HG03439 (cell line): ENCODE measurements at regions not wholly inside any gene's neighbourhood (a gene's known extent, or its start where the extent isn't known, plus 50 kb on each side); places are given as distances from the start of the nearest gene placed in this dataset.

Experiments
- ATAC-seq: cut with Tn5 transposase; IDR thresholded peaks from one replicate; pipeline ENCODE4 v1.9.1; 2021; ENCODE audit warnings: mild to moderate bottlenecking, moderate library complexity; ENCODE audit not compliant: unreplicated experiment

DNA sequence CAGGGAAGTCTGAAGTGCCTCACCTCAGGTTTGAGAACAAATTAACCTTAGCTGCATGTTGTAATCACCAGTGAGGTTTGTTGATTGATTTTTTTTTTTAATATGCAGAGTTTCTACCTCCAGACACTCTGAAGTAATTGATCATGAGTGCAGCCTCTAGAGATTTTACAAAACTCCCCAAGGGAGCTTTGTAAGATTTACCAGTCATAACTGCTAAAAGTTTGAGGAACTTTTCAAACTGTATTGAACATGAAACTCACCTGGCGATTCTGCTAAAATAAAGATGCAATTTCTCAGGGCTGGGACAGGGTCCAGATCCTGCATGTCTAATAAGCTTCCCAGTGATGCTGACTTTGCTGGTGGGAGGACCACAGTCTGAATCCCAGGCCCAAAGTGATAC, 339.6 kb upstream of the DCC start:
- ATAC-seq, result no peak

DNA sequence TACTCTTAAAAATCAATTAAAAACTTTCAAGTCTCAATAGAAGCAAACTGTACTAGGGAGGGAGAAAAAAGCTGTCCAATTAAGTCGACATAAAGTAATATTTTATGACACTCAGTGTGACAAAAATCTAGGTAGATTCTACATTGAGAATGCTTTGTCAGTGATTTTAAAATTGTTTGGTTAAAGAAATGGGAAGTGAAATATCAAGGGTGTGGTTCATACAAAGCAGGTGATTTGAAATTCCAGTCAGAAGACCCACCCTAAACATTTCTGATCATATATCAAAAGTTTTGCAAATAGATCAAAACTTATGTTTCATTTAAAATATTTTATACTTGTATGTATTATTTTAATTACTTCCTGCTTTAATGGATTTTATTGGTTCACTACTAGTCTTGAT, 338.9 kb upstream of the DCC start:
- ATAC-seq, result no peak

DNA sequence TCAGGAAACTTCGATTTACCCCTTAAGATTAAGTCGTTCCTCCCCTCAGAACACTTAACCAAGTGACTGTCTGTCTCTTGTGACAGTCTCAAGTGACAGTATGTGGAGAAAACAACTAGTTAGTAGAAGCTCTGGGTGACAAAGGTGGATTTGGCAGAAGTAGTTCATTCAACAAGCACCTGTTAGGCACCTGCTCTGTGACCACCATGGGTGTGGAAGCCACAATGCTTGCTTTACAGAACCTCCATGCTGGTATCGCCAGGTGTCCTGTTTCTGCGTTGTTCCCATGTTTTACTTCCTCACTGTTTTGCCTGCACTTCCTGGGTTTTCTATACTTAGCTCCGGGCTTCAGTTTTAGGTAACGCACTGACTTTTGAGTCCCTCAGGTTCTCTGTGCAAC, 337.4 kb upstream of the DCC start:
- no peak for ATAC-seq

DNA sequence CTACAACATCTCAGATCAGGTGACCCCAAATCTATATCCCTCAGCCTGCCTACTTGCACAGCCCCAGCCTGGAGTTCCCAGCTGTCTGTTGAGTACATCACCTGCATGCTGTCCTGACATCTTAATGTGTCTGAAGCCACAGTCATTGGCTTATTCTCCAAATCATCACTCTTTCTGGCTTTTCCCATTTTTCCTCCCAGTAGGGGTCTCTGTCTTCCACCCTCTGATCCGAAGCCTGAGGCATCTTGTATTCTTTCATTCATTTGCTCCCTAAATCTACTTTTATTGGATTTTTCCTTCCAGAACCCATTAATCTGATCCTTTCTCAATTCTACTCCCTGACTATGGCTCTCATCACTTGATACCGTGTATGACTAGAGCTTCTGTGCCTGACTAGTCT, 332.9 kb upstream of the DCC start:
- no peak for ATAC-seq

DNA sequence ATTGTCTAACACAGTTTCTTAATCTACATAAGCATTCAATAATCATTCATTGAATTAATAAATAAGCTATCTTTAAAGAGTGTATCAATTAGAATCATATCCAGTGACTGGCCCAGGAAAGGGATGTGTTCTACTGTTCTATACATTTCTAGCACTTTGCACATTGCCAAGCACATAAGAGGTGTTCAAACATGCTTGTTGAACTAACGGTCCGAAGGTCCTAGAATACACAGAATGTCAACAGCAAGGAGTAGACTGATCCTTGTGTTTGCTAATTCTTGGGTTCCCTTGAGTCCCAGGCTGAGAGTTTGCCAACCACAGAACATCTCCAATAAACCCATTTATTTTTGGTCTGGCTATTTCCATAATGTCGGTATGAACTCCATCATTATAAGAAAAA, 331.7 kb upstream of the DCC start:
- no peak for ATAC-seq

DNA sequence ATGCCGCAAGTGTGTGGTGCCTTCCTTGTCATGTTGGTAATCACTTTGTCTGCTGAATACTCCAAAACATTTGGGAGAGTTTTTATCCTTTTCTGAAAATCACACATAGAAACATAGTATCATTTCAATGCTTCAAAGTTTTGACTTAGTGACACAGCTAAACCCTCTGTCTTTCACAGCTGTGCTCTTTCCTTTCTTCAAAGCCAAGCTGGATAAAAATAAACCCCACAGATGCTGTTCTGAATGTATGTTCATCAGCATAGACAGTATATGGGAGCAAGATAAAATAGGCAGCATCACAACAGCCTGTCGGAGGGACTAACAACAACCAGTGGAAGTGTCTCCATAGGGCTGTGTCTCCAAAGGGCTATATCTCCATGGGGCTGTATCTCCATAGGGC, 331.3 kb upstream of the DCC start:
- no peak for ATAC-seq

DNA sequence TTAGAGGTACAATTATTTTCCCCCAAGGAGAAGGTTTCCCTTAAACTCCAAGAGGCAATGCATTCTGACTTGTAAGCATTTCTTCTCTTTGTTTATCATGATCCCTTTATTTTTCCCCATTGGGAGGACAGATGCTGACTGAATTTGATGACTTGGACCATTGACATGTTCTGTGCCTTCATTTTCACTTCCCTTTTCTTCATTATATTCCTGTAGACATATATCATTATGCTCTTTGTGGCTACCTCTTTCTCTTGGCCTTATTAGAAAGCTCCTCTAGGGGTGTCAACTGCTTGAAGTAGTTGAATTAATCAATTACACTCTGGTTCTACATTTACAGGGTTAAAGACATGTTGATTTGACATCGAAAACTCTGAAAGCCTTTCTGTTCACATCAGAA, 330.0 kb upstream of the DCC start:
- ATAC-seq, result no peak

DNA sequence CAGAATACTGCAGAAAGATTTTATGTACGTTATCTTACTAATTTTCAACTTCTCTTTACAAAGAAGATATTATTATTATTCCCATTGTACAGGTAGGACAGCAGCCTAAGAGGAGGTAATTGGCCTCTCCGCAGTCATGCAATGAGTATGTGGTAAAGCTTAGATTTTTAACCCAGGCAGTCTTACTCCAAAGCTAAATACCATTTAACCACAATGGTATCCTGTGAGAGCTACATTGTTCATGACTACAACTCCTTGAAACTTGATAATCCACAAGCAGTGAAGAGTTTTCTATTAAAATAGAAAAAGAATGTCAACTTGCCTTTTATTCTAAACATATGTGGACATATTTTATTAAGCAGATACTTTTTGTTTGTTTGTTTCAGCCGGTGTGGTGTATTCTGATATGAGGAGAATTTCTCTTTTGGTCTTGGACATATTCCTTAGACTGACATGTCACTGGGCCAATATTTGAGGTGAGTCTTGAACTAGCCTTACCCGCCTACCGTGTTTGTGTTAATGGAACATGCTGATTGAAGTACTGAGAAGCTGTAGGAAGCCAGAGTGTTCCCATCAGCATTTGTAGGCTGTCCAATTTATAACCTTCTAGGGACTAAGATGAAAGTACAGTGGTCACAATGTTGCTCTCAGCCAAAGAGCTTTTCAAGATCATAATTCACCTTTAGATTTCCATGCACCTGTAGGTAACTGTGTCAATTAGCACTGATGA, 293.9 kb upstream of the DCC start:
- no peak for ATAC-seq

DNA sequence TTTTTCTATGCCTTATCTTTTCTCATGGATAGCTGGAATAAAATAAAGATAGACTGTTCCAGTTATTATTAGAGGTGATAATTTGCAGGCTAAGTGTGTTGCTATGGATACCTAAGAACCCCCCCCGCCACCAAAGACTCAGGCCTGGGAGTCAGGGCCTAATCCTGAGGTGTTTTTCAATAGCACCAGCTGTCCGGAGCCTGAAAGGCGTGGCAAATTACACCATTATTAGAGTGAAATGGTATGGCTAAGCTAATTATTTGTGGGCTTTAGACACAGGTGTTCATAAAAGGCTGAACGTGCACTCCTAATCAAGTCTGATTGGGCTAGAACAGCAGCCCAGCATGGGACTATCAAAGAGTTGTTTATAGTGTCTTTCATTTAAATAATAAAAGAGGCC, 293.2 kb upstream of the DCC start:
- ATAC-seq, result no peak

DNA sequence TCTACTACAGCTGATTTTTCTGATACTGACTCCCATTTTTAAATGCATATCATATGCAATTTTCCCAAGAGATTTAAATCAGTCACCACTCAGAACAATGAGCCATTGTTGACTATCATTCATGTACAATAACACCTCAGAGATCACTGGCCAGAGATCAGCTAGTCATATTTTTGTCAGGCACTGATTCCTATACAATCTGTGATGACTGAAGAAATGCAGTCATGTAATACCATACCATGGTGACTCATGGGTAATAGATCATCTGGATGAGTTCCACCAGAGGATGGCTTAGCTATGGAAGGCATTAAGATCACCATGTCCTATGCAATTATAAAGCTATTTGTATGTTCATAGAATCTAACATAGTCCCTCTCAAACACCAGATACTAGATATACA, 285.7 kb upstream of the DCC start:
- no peak for ATAC-seq

DNA sequence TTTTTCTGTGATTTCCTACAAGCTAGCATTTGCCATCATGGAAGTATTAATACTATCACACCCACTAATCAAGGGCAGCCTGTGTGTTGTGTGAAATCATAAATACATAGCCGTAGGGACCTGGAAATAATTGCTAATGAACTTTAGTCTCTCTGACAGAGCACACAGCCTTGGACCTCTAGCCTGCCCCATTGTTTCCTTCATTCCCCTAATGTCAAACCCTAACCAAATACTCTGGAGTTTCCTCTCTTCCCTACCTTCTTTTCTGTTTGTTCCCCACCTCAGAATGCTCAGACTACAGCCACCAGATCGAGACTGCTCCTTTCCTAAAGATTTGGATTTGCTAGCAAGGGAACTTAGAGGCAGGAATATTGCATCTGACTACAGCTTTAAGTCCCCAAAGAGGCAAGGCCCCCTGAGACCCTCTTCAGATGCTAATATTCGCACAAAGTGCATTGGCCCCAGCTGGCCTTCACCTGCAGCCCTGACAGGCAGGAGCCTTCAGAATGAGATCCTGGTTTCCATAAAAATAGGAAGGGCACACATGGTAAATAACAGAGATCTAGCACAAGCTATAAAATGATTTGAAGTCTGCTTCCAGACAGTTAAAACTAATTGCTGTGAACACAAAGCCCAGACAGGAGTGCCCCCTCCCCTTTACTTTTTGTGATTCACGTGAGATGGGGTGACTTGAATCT, 279.2 kb upstream of the DCC start:
- no peak for ATAC-seq

DNA sequence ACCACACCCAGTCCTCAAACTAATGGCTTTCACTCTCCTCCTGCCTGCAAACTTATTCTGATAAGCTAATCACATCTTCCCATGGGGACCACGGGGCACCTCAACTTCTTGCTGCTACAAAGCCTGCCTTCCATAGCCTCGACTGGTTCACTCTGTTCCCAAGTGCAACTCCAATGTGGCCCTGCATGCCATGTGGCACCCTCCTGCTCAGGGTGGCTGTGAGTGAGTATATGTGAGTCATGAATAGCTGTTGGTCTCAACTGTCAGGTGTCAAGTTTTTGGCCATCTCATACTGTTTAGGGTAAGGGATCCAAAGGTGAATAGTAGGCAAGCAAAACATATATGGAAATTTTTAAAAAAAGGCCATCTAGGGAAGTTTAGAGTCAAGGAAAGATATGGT, 276.1 kb upstream of the DCC start:
- ATAC-seq, result no peak

DNA sequence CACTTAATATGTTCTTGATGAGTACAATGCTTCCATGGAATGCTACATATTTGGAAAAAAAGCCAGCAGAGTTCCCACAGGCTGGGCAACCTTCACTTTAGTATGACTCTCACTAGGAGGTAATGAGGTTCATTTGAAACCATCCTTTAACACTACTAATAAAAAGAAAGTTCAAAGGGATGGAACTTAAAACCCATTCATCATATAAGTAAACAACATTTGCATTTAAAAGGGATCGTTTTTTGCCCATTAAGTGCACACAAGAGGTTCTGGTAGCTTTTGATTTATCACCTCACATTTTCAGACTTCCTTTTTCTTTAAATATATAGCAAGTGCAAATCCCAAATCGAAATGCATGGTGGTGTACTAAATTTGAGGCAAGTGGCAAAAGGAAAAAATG, 270.8 kb upstream of the DCC start:
- ATAC-seq, result no peak

DNA sequence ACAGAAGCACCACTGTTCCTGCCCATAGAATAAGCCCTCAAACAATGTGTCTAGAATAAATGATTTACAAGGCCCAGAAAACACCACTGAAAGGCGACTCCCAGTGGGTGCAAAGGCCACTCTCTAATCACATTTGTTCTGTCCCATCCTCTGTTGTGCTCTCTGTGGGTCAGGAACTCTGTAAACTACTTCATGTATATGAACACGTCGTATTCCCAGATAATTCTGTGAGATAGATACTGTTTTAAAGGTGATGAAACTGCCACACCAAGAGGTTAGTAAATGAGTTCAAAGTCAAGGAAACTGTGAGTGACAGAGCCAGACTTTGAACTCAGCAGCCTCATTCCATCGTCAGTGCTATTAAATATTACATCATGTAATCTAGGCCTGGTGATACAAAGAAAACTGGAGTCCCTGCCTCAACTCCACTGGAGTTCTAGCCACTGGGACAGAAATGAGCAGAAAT, 269.7 kb upstream of the DCC start:
- ATAC-seq, result no peak

DNA sequence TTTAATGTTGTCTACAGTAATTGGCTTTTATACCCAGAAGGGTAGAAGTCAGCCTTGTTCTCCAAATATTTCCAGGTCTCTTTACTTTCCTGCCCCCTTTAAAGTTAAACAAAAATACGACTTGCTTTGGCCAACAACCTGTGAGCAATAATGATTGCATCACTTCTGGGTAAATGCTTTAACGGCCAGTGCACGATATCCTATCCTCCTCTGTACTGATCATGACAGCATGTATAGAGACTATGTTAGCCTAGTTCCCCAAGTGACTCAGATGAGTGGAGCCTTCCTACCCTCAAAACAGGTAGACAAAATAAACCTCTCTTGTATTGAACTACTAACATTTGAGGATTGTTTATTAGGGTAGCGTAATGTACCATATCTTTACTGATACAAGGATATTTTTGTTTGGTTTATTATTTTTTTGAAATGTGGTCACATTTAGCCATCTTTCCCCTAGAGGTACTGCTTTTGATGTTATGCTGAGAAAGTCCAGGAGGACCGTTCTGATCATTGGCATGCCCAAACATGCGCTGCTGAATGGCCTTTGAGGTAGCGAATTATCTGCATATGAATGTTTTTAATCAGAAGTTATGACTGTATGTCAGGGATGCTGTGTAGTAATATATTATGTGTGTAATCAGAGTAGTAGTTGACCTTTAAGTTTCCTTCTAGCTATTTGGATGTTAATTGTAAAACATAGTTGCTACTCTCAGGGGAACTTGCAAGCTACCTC, 262.6 kb upstream of the DCC start:
- no peak for ATAC-seq

DNA sequence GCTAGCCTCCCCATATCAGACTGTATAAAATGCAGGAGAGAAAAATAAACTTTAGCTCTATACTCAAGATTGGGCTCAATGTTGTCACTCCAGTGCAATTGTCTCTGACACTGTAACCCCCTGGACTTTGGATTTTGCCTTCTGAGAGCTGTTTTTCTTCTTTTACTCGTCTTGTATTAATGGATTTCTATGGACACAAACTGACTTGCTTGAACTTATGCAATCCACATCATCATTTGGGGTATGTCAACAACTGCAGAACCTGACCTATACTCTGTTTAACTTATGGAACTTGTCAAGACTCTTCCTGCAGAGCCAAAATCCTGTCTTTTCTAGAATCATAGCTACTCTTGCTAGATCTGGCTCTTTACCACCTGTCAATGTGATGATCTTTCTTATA, 257.8 kb upstream of the DCC start:
- no peak for ATAC-seq

DNA sequence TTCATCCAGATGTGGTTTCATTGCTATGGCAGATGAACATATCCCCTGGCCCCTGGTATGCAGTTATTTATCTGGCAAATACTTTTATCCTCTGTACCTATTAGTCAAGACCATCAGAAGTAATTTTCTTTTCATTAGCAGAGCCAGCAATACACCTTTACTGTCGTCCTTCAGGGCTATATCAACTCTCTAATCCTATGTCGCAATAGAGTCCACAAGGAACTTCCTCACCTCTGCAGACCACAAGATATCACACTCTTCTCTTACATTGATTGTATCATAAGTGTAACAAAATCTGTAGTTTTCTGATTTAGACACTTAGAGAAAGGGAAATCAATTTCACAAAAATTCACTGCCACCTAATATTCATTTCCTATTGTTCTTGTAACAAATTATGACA, 252.9 kb upstream of the DCC start:
- ATAC-seq, result no peak

DNA sequence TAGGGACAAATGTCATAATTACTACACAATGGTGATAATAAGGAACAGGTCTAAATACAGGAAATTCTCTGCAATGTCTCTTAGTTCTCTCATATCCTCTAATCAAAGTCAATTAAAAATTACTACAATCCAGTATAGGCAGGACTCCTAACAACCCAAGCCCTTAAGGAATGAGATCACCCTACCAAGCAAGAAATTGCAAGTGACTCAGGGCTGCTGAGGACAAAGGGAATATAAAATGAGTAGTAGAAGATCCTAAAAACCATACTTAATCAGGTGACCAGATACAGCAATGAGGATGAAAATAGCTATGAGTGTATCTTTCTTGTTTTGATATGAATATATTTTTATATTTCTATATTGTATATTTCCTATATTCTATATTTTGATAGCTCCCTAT, 250.0 kb upstream of the DCC start:
- no peak for ATAC-seq

DNA sequence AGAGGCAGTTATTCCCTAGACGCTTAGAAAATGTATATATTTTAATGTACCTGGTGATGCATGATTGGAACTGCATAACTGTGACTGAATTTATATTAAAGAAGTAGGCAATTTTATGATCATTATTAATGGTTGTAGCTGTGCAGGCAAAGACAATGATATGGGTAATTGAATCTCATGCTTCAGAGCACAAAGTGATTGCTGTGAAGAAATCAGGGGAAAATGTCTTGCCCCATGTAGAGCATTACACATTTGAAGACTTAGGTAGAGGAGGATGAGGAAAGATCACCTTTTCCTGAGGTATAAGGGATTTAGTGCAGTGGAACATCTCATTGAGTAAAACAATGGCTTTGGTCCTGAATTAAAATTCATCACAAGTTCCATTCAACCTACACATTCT, 246.8 kb upstream of the DCC start:
- no peak for ATAC-seq

DNA sequence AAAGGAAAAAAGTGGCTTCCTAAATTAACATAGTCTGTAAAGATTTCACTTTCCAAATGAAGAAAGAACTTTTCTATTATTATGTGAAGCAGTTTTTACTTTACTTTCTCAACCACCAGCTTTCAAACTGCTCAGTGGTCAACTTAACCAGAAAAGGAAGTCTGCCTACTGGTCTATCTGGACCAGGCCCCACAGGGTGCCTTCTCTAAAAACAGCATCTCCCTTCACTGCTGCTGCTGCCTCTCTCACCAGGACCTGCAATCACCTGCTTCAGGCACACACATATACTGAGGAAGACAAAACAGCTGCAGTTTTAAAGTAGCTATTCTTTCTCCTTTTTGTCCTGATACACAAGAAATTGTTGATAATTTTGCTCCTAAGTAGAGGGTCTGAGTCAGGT, 221.3 kb upstream of the DCC start:
- no peak for ATAC-seq

DNA sequence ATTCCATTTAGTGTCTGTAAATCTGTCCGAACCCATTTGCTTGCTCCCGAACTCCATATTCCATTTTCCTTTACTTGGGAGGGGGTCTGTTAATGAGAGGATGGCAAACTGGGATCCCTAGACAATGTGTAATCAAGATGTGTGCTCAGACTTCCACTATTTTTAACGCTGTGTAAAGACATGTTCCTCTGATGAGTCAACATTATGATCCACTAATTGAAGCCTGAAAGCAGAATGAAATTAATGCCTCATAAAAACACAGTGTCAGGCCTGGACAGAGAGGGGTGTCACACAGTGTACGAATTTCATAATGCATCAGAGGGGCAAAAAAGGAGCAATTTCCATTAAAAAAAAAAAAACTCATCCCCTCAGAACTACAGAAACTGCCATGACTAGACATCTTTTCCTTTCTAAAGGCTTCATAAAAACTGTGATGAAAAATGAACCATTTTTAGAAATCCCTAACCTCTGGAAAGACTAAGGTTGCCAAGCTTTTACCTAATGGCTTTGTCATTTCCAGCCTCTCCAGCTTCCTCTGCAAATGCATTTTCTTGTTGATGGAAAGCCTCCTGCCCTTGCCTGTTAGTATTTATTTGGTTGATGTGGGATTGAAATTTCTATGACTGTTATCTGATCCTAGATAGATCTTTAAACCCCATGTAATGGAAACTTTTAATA, 209.2 kb upstream of the DCC start:
- no peak for ATAC-seq

DNA sequence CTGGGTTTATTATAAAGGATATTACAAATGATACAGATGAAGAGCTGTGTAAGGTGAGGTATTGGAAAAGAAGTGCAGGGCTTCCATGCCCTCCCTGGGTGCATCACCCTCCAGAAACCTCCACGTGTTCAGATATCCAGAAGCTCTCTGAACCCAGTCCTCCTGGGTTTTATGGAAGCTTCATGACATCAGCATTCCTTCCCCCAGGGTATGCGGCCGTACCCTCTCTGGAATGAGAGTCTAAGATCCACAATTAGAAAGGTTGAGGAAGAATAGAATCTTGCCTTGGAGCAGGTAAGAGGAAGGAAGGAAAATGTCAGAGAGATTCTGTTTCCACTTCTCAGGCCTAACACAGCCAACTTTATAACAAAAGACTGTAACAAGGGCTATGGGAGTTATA, 208.2 kb upstream of the DCC start:
- ATAC-seq, result no peak
